ENCODE measurements at regions not wholly inside any gene's neighbourhood (a gene's known extent, or its start where the extent isn't known, plus 50 kb on each side); places are given as distances from the start of the nearest gene placed in this dataset.

DNA sequence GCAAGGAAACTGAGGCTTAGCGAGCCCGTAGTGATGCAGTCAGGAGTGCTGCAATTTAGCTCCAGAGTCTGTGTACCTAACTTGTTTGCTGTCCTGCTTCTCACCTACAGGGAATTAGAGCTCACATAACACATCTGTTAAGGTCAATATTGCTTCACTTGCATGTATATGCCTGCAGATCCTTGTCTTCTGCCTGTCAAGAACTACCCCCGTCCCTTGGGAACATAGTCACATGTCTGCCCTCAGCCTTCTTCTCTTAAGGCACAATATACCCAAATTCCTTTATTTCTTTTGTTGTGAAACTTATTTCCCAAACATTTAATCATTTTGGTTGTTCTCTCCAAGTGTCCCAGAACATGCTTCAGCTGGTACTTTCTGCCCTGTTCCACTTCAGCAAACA is 103.3 kb upstream of the LEF1 start:
- Histone ChIP-seq H3K36me3 (ENCODE audit: control insufficient read depth in 2 of 2, insufficient read depth in 1 of 2, low read length in 2 of 2) (no peaks in the 10 kb centered on the region), H3K9me3 (ENCODE audit: control insufficient read depth, insufficient read depth, low read depth, low read length) (no peaks in the 10 kb centered on the region), H3K27ac (ENCODE audit: extremely low read depth, low read depth, low read length) (no peak overlapping the region), H3K4me3 (ENCODE audit: low read depth, low read length) (no peak overlapping the region), H3K4me1 (ENCODE audit: control insufficient read depth, insufficient read depth, low read length) (no peaks in the 10 kb centered on the region)
- ChIA-PET CTCF (no interaction called here), POLR2A (no interaction called here)
- TF ChIP-seq TRIM28 (IDR thresholded peaks at IDR 0.05; ENCODE audit: borderline replicate concordance, low read length) (no peak), GLI2 (tag by site-specific recombination; IDR thresholded peaks at IDR 0.05; ENCODE audit: borderline replicate concordance, low read depth) (no peak), ZNF223 (tag by site-specific recombination; IDR thresholded peaks at IDR 0.05) (no peak), ZNF548 (tag by site-specific recombination; IDR thresholded peaks at IDR 0.05) (no peak), HOXC10 (CRISPR knock-in tag; IDR thresholded peaks at IDR 0.05) (no peak), SALL2 (tag by site-specific recombination; IDR thresholded peaks at IDR 0.05; ENCODE audit: borderline replicate concordance) (no peak), ZNF837 (tag by site-specific recombination; IDR thresholded peaks at IDR 0.05) (no peak), KLF16 (tag by site-specific recombination; IDR thresholded peaks at IDR 0.05) (no peak), ZNF112 (tag by site-specific recombination; IDR thresholded peaks at IDR 0.05) (no peak), ZNF10 (tag by site-specific recombination; IDR thresholded peaks at IDR 0.05) (no peak), SCRT2 (tag by site-specific recombination; IDR thresholded peaks at IDR 0.05) (no peak), ZNF529 (tag by site-specific recombination; IDR thresholded peaks at IDR 0.05; ENCODE audit: insufficient replicate concordance) (no peak), ZNF302 (tag by site-specific recombination; IDR thresholded peaks at IDR 0.05; ENCODE audit: low read depth) (no peak)
- TF ChIP-seq, protein P1, sequence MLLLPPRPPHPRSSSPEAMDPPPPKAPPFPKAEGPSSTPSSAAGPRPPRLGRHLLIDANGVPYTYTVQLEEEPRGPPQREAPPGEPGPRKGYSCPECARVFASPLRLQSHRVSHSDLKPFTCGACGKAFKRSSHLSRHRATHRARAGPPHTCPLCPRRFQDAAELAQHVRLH (tag by site-specific recombination; IDR thresholded peaks at IDR 0.05): no peak
- TF ChIP-seq, protein P2, sequence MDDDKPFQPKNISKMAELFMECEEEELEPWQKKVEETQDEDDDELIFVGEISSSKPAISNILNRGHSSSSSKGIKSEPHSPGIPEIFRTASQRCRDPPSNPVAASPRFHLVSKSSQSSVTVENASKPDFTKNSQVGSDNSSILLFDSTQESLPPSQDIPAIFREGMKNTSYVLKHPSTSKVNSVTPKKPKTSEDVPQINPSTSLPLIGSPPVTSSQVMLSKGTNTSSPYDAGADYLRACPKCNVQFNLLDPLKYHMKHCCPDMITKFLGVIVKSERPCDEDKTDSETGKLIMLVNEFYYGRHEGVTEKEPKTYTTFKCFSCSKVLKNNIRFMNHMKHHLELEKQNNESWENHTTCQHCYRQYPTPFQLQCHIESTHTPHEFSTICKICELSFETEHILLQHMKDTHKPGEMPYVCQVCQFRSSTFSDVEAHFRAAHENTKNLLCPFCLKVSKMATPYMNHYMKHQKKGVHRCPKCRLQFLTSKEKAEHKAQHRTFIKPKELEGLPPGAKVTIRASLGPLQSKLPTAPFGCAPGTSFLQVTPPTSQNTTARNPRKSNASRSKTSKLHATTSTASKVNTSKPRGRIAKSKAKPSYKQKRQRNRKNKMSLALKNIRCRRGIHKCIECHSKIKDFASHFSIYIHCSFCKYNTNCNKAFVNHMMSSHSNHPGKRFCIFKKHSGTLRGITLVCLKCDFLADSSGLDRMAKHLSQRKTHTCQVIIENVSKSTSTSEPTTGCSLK (tag by site-specific recombination; IDR thresholded peaks at IDR 0.05): no peak
- TF ChIP-seq, protein P3, sequence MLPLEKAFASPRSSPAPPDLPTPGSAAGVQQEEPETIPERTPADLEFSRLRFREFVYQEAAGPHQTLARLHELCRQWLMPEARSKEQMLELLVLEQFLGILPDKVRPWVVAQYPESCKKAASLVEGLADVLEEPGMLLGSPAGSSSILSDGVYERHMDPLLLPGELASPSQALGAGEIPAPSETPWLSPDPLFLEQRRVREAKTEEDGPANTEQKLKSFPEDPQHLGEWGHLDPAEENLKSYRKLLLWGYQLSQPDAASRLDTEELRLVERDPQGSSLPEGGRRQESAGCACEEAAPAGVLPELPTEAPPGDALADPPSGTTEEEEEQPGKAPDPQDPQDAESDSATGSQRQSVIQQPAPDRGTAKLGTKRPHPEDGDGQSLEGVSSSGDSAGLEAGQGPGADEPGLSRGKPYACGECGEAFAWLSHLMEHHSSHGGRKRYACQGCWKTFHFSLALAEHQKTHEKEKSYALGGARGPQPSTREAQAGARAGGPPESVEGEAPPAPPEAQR (tag by site-specific recombination; IDR thresholded peaks at IDR 0.05): no peak
- TF ChIP-seq, protein P4, sequence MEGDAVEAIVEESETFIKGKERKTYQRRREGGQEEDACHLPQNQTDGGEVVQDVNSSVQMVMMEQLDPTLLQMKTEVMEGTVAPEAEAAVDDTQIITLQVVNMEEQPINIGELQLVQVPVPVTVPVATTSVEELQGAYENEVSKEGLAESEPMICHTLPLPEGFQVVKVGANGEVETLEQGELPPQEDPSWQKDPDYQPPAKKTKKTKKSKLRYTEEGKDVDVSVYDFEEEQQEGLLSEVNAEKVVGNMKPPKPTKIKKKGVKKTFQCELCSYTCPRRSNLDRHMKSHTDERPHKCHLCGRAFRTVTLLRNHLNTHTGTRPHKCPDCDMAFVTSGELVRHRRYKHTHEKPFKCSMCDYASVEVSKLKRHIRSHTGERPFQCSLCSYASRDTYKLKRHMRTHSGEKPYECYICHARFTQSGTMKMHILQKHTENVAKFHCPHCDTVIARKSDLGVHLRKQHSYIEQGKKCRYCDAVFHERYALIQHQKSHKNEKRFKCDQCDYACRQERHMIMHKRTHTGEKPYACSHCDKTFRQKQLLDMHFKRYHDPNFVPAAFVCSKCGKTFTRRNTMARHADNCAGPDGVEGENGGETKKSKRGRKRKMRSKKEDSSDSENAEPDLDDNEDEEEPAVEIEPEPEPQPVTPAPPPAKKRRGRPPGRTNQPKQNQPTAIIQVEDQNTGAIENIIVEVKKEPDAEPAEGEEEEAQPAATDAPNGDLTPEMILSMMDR (tag by site-specific recombination; IDR thresholded peaks at IDR 0.05): no peak
- TF ChIP-seq, protein P5, sequence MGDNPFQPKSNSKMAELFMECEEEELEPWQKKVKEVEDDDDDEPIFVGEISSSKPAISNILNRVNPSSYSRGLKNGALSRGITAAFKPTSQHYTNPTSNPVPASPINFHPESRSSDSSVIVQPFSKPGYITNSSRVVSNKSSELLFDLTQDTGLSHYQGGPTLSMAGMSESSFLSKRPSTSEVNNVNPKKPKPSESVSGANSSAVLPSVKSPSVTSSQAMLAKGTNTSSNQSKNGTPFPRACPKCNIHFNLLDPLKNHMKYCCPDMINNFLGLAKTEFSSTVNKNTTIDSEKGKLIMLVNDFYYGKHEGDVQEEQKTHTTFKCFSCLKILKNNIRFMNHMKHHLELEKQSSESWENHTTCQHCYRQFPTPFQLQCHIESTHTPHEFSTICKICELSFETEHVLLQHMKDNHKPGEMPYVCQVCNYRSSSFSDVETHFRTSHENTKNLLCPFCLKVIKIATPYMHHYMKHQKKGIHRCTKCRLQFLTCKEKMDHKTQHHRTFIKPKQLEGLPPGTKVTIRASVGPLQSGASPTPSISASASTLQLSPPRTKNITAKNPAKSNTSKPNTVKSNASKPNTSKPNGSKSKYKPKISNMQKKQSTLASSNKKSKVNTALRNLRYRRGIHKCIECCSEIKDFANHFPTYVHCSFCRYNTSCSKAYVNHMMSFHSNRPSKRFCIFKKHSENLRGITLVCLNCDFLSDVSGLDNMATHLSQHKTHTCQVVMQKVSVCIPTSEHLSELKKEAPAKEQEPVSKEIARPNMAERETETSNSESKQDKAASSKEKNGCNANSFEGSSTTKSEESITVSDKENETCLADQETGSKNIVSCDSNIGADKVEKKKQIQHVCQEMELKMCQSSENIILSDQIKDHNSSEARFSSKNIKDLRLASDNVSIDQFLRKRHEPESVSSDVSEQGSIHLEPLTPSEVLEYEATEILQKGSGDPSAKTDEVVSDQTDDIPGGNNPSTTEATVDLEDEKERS (tag by site-specific recombination; IDR thresholded peaks at IDR 0.05): no peak
- TF ChIP-seq, protein P6, sequence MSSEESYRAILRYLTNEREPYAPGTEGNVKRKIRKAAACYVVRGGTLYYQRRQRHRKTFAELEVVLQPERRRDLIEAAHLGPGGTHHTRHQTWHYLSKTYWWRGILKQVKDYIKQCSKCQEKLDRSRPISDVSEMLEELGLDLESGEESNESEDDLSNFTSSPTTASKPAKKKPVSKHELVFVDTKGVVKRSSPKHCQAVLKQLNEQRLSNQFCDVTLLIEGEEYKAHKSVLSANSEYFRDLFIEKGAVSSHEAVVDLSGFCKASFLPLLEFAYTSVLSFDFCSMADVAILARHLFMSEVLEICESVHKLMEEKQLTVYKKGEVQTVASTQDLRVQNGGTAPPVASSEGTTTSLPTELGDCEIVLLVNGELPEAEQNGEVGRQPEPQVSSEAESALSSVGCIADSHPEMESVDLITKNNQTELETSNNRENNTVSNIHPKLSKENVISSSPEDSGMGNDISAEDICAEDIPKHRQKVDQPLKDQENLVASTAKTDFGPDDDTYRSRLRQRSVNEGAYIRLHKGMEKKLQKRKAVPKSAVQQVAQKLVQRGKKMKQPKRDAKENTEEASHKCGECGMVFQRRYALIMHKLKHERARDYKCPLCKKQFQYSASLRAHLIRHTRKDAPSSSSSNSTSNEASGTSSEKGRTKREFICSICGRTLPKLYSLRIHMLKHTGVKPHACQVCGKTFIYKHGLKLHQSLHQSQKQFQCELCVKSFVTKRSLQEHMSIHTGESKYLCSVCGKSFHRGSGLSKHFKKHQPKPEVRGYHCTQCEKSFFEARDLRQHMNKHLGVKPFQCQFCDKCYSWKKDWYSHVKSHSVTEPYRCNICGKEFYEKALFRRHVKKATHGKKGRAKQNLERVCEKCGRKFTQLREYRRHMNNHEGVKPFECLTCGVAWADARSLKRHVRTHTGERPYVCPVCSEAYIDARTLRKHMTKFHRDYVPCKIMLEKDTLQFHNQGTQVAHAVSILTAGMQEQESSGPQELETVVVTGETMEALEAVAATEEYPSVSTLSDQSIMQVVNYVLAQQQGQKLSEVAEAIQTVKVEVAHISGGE (tag by site-specific recombination; conservative IDR thresholded peaks at IDR 0.05; ENCODE audit: low read depth): no peak
- TF ChIP-seq, protein P7, sequence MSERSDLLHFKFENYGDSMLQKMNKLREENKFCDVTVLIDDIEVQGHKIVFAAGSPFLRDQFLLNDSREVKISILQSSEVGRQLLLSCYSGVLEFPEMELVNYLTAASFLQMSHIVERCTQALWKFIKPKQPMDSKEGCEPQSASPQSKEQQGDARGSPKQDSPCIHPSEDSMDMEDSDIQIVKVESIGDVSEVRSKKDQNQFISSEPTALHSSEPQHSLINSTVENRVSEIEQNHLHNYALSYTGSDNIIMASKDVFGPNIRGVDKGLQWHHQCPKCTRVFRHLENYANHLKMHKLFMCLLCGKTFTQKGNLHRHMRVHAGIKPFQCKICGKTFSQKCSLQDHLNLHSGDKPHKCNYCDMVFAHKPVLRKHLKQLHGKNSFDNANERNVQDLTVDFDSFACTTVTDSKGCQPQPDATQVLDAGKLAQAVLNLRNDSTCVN (tag by site-specific recombination; optimal IDR thresholded peaks at IDR 0.05): no peak
